ENCODE measurements at regions not wholly inside any gene's neighbourhood (a gene's known extent, or its start where the extent isn't known, plus 50 kb on each side); places are given as distances from the start of the nearest gene placed in this dataset.
"Not testable (repeated sequence)": the region's sequence is repeated elsewhere in the genome, so short reads cannot be mapped to it uniquely, and the experiment has no call there.

- no peak for DNase-seq
Observed at GRCh38 chr6:8940356-8940755, 505.0 kb upstream of the SLC35B3 start.

GRCh38 chr6:8939615-8940014, 504.3 kb upstream of the SLC35B3 start:
- DNase-seq: no peak

DNA sequence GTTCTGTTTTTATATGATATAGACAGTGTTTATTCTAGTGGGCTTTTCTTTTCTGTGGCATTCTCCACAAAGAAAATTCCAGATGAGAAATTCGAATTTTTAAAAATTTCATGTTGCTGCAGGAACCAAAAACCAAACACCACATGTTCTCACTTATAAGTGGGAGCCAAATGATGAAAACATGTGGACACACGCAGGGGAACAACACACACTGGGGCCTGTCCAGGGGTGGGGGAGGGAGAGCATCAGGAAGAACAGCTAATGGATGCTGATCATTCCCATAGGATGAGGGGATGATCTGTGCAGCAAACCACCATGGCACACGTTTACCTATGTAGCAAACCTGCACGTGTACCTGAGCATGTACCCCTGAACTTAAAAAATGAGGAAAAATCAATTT, 499.0 kb upstream of the SLC35B3 start:
- no peak for DNase-seq

- DNase-seq: no peak
Observed at GRCh38 chr6:8930009-8930408, 494.7 kb upstream of the SLC35B3 start.

DNA sequence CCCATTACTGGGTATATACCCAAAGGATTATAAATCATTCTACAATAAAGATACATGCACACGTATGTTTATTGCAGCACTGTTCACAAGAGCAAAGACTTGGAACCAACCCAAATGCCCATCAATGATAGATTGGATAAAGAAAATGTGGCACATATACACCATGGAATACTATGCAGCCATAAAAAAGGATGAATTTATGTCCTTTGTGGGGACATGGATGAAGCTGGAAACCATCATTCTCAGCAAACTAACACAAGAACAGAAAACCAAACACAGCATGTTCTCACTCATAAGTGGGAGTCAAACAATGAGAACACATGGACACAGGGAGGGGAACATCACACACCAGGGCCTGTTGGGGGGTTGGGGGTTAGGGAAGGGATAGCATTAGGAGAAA, 484.9 kb upstream of the SLC35B3 start:
- DNase-seq: not testable (repeated sequence)

DNA sequence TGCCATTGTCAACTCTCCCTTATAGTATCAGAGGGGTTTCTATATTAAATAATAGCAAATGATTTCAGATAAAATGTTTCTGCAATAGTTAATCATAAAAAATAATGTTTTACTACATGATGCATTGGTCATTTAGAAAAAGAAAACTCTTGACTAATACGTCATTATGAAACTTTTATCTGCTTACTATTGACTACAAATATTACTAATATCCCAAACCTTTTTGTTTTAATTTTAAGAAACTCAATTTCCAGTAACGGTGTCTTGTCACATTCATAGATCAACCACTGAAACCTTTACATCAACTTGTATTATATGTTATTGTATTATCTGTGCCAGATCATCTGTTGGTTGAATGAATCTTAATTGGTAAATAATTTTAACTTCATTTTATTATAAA, 482.9 kb upstream of the SLC35B3 start:
- no peak for DNase-seq

DNA sequence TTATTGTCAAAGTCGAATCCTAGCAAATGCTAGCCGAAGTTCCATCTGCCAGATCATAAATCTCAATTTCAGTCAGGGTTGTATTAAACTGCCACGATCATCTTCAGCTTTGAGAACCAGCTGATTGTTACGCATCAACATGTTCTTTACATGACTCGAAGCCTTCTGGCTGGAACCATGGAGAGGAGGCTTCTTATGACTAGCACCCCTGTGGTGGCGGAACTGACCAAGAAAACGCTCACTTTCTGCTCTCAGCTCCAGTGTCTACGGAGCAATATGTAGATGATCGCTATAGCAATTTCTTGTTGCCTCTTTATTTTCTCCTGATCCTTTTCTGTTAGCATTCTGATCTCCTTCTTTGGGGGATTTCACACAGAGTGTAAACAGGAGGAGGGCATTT, 479.4 kb upstream of the SLC35B3 start:
- DNase-seq: no peak

DNA sequence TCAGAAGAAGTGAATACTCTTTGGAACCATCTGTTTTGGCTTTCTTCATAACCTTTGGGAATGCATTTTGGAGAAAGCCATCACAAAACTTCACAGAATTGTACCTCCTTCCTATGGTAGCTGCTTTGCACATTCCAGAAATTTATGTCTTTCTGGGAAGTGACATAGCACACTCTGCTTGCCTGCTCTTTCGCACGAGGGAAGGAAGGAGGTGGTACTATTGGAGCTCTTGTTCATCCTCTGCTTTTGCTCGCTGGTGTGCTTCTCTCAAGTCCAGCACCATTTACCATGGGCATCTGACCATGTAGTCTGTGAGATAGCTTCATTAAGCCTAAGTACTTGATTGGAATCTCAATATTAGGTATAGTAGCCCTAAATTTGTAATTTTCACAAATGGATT, 473.3 kb upstream of the SLC35B3 start:
- no peak for DNase-seq

DNA sequence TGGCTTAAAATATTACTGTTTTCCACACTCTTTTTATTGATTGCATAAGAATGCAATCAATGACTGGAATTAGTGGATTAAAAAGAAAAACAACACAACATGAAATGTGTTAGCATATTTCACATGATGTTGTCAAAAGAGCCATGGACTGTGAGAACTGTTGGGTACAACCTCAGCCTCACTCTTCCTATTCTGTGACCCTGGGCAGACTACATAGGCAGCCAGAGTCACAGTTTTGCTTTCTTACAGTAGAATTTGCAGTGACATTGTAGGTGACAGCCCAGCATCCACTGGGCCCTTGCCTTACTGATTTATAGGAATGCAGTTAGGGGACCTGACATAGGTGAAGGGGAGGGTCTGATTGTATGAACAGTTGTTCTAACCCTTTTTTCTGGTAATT, 471.4 kb upstream of the SLC35B3 start:
- no peak for DNase-seq

DNA sequence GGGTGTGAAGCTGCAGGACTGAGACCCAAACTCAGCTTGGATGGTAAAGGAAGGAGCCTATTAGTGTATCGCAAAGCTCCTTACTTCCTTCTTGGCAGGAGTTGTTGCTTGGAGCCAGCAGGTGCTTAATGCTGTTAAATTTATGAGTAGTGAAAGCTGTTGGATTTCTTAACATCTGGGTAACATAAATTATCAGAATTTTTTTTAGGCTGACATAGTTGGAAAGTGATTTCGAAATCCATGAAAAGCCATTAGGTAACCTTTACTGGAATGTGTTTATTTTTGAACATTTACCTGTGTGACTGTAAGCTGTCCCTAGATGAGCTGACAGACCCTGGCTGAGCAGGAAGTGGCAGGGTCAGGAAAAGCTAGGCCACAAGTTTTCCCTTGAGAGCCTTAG, 470.4 kb upstream of the SLC35B3 start:
- DNase-seq: no peak

DNA sequence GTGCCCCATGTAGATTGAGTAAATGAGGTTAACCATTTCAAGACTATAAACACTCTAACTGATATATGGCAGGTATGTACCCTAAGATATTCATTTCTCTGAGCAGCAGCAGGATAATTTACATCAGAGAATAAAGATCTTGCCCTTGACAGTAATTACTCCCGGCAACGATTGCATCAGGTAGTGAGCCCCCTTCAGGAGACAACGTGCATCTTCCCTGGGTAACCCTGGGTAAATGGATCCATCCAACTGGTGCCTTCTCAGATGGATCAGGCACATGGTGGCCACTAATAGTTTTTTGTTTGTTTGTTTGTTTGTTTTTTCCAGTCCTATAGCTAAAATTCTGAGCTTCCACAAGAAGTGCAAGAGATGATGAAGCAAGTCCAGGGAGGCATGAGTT, 469.4 kb upstream of the SLC35B3 start:
- no peak for DNase-seq

GRCh38 chr6:8900056-8900455, 464.7 kb upstream of the SLC35B3 start:
- DNase-seq: no peak

- no peak for DNase-seq
Observed at GRCh38 chr6:8889514-8889913, 454.2 kb upstream of the SLC35B3 start.

- DNase-seq: peak; percentile 18
Observed at GRCh38 chr6:8888468-8888867, 453.1 kb upstream of the SLC35B3 start.

DNA sequence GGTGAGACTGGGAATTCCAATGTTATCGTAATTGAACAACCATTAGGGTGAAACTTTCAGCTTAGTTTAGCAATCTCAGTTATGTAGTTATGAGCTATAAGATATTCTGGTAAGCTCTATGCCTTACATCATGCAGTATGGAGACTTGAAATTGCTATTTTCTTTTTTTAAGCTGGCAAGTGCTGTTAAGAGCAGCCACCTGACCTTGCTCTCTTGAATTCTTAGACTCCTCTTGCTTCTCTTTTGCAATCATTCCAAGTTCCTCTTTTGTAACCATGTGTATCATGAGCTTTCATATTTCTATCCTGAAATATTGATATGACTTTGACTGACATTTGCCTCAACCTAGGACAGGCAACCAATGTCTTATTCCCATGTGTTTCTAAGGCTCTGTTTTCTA, 446.3 kb upstream of the SLC35B3 start:
- DNase-seq: peak; percentile 73

GRCh38 chr6:8879334-8879733, 444.0 kb upstream of the SLC35B3 start:
- DNase-seq: peak; percentile 4

- peak; percentile 13 for DNase-seq
Observed at GRCh38 chr6:8875986-8876385, 440.6 kb upstream of the SLC35B3 start.

GRCh38 chr6:8872589-8872988, 437.2 kb upstream of the SLC35B3 start:
- no peak for DNase-seq

DNA sequence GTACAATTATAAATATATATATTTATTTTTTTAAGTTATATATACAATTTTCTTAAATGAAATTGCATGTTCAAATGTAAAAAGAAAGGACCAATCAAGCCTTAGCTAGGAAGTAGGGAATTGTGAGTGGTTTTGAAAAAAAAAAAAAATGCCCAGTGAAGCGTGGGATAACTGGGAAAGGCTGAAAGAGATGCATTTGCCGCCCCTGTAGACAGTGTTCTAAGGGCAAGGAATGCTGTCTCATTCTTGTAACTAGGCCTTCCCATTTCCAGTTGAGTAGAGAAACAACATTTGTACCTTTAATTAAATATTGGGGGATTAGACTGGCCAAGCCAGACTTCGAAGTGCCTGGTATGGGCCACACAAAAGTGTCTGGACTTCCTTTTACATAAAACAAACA, 430.1 kb upstream of the SLC35B3 start:
- no peak for DNase-seq

DNA sequence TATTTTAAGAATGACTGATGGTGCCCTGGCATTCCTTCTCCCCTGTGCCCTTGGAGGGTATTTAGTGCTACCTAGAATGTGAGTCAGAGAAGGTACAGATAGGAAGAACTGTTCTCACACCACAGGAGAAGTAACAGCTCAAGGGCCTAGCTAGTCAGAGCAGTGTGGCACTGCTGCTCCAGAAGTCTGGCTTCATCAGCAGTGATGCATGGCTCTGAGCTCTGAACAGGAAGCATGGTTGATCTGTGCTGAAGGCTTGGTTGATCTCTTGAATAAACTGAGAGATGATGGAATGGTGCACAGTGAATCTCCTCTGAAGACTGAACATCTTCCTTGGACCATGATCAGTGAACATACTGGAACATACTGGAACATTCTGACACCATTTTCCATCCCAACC, 425.3 kb upstream of the SLC35B3 start:
- DNase-seq: no peak

DNA sequence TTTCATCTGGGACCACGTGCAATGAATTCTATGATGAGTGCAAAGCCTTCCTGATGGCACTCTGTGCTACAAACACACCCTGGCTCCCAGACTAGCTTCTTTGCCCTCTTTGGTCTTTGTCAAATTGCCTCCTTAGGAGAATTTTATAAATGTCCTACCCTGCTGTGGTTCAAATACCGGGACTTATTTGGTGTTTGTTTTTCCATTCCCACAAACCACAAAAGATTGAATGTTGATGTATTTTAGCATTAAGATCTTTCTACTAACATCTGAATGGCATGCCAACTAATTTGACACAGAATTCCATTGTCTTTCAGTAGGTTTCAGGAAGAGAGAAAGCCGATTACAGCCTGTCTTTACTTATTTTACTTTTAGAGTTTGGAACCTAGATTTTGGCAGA, 424.2 kb upstream of the SLC35B3 start:
- no peak for DNase-seq

DNA sequence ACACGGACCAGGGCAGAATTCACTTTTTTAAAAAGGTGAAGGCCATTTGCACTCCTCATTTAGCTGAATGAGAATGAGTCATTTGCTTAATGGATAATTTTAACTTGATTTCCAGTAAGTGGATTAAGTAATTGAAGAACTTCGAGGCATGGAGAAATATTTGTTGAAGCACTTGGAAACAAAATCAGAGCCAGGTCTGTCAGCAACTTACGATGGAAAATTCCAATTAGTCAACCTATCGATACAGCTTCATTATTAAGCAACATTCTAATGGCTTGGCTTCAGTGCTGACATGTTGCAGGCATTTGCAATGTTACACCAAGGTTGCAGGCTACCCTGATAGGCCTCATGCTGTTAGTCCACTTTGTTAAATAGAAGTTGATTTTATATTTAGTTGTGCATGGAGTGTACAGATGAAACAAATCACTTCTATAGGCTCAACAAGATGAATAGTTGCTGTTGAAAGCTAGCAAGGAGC, 423.5 kb upstream of the SLC35B3 start:
- no peak for DNase-seq

DNA sequence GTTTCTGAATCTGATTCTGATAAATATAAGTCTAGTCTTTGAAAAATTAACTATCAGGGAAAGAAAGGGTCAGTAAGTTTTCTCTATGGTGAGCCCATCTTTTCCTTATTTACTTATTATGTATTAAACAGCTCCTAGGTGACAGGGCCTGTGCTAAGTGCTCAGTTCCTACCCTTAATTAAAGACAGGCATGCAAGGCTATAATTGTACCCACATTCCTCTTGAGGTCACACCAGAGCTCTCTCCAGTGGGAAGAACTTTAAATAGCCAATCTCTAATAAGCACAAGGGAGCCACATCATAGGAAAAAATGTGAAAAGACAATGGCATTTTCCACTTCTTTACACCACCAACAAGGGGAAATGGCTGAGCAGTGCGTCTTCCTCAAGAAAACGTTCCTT, 421.8 kb upstream of the SLC35B3 start:
- no peak for DNase-seq

- no peak for DNase-seq
Observed at GRCh38 chr6:8855411-8855810, 420.1 kb upstream of the SLC35B3 start.

GRCh38 chr6:8852332-8852731, 417.0 kb upstream of the SLC35B3 start:
- no peak for DNase-seq

DNA sequence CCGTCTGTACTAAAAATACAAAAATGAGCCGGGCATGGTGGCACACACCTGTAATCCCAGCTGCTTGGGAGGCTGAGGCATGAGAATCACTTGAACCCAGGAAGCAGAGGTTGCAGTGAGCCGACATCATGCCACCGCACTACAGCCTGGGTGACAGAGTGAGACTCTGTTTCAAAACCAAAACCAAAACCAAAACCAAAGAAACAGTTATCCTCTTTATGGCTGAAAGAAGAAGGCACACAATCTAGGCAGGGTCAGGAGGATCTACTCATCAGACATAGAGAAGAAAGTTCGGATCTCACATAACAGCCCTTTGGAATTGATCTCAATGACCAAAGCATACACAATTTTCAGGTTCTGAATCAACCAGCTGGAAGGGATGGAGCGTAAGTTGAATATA, 411.3 kb upstream of the SLC35B3 start:
- not testable (repeated sequence) for DNase-seq
